Stimulated activated CD8-positive, alpha-beta memory T cell treated with anti-CD3 and anti-CD28 coated beads, Interleukin-7, amount 100 ng/mL, for 24 hours (primary cell): ENCODE measurements at regions not wholly inside any gene's neighbourhood (a gene's known extent, or its start where the extent isn't known, plus 50 kb on each side); places are given as distances from the start of the nearest gene placed in this dataset.

Experiments used
- DNase-seq: peaks from one replicate; pipeline ENCODE4 v3.0.0-alpha.2; 2020; ENCODE audit warnings: low read depth

DNA sequence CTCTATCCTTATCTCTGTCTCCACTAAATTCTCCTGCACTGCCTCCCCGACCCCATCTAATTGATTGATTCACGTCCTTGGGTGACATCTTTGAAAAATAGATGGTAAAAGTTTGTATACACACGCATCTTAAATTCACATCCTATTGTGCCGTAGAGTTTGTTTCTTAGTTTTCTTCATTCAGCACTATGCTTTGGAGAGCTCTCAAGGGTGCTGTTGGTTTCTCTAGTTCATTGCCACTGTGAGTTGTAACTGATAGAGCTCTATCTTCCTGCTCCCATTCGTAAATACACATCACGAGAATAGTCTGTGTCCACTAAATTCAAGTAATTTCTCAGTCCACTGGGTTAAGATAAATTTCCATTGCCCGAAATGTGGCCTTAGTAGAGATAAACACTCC, 1537.4 kb downstream of the AACS start:
- DNase-seq: no peak

DNA sequence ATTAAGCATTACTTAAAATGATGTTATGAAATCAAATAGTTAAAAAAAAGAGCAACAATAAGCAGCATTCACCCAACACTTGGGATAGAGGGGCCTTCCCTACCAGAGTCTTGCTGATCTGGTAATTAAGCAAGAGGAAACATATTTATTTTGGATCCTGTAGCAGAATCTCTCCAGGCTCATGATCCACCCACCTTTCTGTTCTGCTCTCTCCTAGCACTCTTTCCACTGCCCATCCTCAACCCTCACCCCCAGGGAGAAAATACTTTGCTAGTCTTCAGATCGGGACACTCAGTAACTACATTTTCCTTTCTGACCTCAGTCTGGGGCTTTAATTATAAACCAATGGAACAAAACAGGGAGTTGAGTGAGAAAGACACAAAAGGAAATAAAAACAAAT, 1541.9 kb downstream of the AACS start:
- DNase-seq: no peak

DNA sequence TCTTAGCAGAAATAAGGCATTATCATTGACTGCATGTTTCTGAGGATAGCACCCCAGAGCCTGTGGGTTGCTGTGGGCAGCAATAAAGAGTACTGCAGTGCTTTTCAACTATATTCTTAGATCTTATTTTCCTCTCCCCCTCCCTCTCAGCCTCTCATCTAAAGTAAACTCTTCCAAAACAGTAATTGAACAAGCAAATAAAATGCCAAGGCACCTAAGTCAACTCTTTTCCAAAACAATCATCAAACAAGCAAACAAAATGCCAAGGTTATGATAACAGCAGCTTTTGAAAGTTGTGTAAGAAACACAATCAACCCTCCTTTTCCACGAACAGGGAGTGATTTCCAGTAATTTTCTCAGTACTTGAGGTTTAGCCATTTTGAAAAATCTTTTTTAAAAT, 1542.6 kb downstream of the AACS start:
- no peak for DNase-seq

DNA sequence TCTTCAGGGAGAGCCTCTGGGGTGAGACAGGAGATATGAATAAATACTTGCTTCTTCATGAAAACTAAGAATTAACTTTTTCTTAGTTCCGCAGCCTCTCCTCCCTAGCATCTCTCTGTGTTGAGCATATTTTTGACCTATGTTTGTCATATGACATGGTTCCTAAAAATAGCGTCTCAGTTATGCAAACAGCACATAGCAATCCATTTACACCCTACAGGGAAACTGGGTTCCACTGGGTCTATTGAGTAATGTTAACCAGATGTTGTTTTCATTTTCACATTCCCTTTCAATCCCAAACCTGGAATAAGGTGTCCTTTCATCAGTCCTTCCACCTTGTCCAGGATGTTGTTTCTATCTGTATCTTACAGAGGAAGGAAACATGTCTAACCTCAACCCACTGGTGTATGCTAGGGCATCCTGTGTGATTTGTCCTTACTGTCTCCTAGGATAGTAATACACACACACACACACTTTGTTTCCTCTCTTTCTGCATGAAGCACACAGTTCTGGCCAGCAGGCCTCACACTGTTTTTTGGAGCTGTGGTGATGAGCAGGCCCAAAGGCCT, 1543.5 kb downstream of the AACS start:
- no peak for DNase-seq

DNA sequence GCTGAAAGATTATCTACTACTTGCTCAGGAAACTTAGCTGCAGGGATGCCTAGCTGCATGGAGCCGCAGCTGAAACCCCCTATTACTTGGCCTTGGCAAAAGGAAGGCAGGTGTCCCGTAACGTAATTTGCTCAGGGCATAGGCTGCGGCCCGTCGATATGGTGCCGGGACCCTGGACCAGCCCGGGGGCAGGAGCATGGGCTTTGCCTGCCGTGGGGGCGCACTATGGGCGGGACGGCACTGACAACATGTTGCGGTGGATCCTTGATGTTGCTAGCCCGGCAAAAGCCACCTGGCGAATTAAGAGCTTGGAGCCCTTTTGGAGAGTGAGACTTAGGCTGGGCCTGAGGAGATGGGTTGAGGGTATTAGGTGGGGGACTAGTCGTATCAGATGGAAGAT, 1551.2 kb downstream of the AACS start:
- no peak for DNase-seq

DNA sequence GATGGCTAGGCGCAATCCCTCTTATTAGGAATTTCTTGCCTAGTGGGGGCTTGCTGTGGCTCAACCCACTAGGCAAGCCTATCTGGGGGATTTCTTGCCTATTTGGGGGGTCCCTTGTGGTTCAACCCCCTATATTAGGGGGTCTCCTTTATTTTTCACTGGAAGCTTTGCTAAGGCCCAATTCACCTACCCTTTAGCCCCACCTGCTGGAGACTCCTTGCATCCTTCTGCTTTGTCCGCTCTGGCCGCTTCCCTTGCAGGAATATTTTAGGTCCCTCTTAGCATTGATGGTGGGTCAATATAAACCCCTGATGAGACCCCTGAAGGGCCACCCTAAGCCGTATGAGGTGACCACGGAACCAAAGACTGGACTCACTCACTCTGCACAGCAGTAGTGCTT, 1552.1 kb downstream of the AACS start:
- no peak for DNase-seq

DNA sequence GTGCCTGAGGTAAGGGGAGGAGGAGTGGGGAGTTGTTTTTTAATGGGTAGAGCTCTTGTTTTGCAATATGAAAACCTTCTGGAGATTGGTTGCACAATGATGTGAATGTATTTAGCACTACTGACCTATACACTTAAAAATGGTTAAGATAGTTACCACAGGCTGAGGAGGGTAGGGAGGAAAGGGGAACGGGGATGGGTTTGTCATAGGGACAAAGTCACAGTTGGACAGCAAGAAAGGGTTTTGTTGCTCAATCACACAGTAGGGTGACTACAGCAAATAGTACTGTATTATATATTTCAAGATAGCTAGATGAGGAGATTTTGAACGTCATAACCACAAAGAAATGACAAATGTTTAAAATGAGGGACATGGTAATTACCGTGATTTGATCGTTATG, 1562.4 kb downstream of the AACS start:
- no peak for DNase-seq

DNA sequence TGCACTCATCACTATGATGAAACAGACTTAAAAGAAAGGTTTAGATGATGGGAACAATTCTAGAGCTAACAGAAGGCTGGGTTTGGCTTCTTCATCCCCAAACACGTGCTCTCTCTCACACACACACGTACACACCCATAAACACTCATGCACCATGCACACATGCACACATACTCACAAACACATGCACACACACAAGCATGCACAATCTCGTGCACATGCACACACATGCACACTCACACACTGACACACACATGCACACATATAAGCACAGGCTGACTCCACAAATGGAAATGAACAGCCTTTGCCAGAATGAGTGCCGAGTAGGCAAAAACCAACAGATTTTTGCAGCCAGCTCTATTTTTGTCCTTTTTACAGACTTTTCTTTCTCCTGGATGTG, 1571.6 kb downstream of the AACS start:
- no peak for DNase-seq

DNA sequence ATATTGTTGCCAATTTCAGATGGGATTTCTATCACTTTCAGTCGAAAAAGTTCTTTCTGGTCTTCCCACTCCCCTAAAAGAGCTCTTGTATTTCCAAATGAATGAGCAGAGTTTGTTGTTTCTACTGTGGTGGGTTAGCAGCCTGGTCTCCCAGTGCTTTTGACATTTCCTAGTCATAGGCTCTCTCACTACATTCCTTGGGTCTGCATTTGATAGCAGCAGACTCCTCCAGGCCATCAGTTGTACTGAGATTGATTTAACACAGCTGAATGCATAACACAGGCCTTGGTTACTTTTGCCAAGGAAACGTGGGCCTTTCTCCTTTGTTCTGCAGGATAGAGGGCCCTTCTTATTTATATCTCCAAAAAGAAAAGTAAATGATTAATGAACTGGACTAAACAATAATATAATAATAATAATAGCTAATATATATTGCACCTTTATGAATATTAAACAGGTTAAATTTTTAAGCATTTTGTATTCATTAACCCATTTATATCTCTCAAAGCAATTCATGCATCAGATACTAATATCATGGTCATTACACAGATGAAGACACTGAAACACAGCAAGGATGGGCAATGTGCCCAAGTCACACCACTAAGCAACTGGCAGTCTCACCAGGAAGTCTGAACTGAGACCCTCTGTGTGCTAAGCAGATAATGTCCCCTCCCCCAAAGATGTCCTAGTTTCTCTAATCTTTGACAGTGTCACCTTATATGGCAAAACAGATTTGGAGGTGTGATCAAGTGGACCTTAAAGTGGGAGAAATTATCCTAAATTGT, 1579.2 kb downstream of the AACS start:
- no peak for DNase-seq

DNA sequence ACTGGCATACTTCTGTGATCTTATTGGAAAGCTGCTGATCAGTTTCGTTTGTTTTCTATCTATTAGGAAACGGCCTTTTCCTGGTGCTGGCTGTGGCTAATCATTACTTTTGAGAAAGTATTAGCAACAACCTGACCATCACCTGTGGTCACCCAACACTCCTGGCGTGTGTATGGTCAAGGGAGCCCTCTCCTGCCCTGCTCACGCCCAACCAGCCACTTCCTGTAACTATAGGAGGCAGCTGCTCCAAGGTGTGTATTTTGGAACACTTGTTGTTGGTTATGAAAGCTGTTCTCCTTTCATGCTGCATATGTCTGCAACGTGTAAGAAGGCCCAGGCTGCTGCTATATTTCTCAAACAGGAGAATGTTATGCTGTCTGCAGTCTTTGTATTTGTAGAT, 1582.8 kb downstream of the AACS start:
- no peak for DNase-seq

DNA sequence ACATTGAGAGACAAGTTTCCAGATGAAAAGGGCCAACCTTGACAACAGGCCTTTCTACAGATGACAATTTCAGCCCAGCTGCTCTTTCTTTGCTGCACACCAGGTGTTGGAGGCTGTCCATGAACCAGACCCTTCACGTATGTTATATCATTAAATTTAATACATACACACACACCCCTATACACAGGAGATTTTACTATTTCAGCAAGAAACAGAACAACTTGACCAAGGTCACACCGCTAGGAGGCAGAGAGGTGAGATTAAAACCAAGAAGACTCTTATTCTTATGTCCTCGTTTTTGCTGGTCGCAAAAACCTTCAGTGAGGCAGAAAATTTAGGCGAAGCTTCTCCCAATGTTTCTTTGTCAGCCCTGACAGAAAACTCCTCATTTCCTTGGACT, 1585.9 kb downstream of the AACS start:
- DNase-seq: no peak

DNA sequence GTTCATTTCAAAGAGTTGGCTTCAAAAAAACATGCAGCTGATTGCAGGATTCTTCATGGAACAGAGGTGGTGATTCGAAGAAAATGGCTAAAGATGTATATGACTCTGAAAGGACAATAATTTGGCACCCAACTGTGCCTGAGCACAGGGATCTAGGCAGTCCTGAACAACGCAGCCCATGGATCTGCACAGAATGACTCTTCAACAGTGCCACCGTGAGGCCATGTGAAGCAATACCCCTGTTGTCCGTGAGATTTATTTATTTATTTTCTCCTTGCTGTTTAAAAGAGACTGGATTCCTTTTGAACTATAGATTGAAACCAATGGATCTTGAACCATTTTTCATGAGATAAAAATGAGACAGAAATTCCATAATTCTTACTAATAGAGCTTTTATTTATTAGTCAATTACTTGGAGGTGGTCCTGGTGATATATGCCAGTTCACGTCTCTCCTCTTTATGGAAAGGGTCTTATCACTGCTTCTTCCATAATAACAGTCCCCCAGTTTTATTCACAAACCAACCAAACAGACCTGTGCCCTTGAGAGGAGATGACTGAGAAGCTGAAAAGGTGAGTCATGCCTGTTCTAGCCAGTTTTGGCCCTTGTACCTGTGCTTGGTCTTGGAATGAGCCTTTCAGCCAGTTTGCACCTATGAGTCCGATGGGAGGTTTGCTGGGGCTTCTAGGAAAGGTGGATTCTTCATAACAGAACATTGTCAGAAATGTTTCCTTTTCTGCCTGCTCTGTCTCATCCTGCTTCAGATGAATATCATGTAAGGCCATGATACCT, 1598.3 kb downstream of the AACS start:
- DNase-seq: no peak

DNA sequence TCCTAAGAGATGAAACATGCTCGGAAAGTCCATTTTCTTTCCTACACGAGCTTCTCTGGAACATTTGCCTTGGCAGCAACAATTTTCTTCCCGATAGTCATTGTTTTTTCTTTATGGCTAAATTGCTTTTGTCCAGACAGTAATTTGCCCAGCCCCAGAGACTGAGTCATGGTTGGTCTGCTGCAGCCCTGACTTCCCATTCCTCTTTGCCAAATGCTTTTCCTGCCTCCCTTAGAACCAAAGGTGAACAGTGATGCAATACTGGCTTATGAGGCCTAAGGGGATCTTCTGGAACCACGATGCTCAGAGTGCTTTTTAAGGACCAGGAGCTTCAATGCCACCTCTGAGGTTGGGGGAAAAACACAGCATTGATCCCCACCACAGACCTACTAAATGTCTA, 1599.6 kb upstream of the TMEM132C start:
- DNase-seq: no peak

DNA sequence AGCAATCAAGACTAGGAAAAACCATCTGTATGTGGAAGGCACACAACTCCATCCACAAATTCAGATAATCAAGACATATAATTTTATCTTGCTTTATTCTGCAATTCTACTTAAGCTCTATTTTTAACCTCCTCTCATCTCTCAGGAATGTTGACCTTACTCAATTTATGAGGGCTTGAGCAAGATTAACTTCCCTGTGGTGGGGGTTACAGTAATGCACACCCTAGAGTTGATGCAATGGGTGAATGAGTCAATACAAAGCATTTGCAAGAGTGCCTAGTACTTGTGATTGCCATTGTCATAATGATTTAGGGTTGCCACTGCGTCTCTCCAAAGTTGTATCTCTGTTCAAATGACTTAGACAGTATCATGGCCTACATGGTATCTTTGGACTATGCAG, 1598.4 kb upstream of the TMEM132C start:
- DNase-seq: no peak

DNA sequence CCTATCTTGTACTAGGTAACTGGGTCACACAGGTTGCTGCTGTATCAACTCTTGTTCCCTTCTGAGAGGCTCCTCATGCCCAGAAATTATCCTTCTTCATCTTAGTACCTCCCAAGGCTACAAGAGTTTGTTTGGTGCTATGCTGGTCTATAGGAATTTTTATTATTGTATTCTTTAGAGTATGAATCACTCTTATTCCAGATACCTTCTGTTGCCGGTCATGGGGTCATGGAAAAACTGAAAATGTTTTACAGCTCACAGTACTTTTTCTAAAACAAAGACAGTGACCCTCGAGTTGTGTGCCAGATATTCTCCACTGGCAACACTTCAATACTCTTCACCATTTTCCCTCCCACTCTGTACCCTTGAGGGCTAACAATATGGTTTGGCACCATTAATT, 1598.0 kb upstream of the TMEM132C start:
- DNase-seq: no peak

DNA sequence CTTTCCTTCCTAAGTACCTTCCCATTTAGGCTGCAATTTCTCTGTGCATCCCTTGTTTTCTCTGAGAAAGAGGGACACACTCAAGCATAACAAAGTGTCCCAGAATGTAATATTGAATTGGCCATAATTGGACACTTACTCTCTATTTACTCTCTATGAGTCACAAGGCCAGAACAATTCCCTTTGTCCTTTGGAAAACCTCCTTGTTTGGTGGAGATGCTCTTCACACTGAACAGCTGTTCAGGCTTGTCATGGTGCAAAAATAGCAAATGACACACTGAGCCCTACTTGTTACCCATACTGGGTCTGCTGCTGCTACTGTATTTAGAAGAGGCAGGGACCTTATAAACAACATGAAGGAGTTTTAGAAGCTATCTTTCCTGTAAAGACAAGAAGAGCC, 1590.5 kb upstream of the TMEM132C start:
- no peak for DNase-seq

DNA sequence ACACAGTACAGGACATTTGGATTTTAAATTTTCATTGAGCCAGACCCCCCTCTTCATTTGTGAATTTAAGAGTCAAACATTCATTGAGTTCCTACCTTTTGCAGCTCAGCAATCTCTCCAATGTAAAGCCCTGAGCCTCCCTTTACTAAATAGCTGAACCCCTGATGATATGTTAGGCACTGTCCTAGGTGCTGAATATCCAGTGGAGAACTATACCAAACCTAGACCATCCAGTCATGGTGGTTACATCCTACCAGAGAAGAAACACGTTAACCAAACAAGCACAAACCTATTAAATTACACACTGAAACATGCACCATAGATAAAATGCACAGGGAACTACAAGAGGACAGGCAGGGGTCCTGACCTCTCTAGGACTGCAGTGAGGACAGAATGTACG, 1585.3 kb upstream of the TMEM132C start:
- DNase-seq: no peak

DNA sequence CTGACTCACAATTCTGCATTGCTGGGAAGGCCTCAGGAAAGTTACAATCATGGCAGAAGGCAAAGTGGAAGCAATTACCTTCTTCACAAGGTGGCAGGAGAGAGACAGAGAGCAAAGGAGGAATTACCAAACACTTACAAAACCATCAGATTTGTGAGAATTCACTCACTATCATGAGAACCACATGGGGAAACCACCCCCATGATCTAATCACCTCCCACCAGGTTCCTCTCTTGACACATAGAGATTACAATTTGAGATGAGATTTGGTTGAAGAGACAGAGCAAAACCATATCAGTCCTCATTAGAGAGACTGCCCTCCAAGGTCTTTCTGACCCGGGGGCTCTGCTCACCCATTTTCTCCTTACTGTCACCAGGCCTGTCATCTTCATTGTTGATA, 1582.3 kb upstream of the TMEM132C start:
- no peak for DNase-seq

DNA sequence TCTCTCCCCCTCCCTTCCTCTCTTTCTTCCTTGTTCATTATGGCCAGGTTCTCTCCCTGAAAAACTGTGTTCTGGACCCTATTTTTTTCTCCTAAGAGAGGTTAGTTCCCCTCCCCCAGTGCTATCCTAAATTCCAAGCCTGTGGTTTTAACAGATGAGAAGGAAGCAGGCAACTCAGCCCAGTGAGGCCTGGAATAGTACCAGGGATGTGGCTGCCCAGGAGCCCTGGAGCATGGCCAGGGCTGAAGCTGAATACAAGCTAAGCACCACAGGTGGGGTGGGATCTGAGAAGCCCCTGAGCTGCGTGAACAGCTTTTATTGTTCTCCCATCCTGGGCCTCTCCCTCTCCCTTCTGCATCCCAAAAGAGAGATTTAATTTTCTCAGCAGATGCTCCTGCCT, 1581.3 kb upstream of the TMEM132C start:
- DNase-seq: no peak

DNA sequence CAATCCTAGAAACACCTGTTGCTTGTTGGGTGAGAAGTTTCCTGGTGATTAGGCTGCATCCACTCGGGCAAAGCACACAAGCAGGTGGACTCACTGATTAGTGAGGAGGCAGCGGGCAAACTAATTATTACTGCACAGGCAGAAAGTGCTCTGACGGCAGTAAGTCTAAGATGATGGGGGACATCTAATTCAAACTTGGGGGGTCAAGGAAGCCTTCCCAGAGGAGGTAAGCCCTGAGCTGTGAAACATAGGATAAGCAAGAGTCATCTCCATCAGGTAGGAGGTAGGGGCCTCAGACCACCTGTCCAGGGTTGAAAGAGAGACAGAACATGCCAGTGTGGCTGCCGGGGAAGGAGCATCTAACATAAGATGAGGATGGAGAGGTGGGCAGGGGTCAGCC, 1578.4 kb upstream of the TMEM132C start:
- no peak for DNase-seq

DNA sequence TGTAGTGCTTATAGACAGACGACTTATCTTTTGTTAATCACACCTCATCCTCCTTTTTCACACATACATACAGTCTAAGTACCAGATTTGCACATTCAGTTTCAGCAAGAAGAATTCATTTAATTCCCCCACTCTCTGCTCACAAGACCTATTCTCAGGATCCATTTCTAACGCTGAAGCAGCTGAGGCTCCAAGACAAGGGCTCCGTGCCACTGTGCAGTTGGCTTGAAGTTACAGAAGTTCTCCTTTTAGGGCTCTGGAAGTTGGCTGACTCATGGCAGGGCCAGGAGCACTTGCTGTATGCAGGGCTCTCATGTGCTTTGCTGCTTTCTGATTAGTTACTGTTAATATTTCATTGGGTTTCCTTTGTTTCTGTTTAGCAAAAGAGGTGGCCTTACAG, 1566.9 kb upstream of the TMEM132C start:
- DNase-seq: no peak

DNA sequence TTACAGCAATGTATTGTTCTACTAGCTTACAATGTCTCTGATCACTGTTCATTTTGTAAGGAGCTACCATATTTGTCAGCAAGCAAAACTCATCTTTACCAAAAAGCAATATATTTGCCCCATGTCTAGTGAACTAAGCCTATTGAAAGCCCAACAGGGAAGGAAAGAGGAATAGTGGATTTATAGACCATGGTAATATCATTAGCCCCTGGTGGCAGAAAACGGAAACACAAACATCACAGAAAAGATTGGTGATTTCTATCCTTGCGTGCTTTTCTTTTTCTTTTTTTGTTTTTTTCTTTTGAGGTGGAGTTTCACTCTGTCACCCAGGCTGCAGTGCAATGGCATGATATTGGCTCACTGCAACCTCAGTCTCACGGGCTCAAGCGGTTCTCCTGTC, 1562.4 kb upstream of the TMEM132C start:
- no peak for DNase-seq

DNA sequence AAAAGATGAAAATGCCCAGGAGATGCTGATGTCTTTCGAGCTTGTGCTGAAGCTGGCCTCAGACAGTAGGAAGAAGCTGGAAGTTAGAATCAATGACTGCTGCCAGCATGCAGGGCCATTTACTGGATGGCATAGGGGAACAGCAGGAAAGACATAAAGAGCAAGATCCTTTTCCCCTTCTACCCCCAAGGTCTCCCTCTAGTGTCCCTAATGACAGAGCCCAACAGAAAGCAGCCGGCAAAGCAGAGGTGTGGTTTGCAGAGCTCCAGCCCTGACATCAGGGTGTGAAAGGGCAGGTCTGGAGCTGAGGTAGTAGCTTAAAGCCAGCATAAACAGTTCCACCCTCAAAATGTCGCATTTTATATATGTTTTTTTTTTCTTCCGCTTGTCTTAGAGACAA, 1560.7 kb upstream of the TMEM132C start:
- no peak for DNase-seq
